HG02870 (cell line): ENCODE measurements at regions not wholly inside any gene's neighbourhood (a gene's known extent, or its start where the extent isn't known, plus 50 kb on each side); places are given as distances from the start of the nearest gene placed in this dataset.
"Not testable (repeated sequence)": the region's sequence is repeated elsewhere in the genome, so short reads cannot be mapped to it uniquely, and the experiment has no call there.

Experiments used
- ATAC-seq: cut with Tn5 transposase; IDR thresholded peaks from one replicate; pipeline ENCODE4 v1.9.1; 2021; ENCODE audit warnings: mild to moderate bottlenecking, moderate library complexity; ENCODE audit not compliant: unreplicated experiment

GRCh38 chr16:5175266-5175665 is 77.7 kb upstream of the EEF2KMT start:
- no peak for ATAC-seq

GRCh38 chr16:5166486-5166885 is 68.9 kb upstream of the EEF2KMT start:
- no peak for ATAC-seq

GRCh38 chr16:5165429-5165828 is 67.8 kb upstream of the EEF2KMT start:
- not testable (repeated sequence) for ATAC-seq

- ATAC-seq = not testable (repeated sequence)
Measured at GRCh38 chr16:5162801-5163200, 65.2 kb upstream of the EEF2KMT start.

GRCh38 chr16:5161888-5162287 is 64.3 kb upstream of the EEF2KMT start:
- not testable (repeated sequence) for ATAC-seq

- ATAC-seq = not testable (repeated sequence)
Measured at GRCh38 chr16:5160010-5160409, 62.4 kb upstream of the EEF2KMT start.

GRCh38 chr16:5159537-5159936 is 61.9 kb upstream of the EEF2KMT start:
- ATAC-seq = not testable (repeated sequence)

- no peak for ATAC-seq
Measured at GRCh38 chr16:5158494-5158893, 60.9 kb upstream of the EEF2KMT start.

GRCh38 chr16:5156486-5156885 is 58.9 kb upstream of the EEF2KMT start:
- not testable (repeated sequence) for ATAC-seq

GRCh38 chr16:5154006-5154405 is 56.4 kb upstream of the EEF2KMT start:
- not testable (repeated sequence) for ATAC-seq

GRCh38 chr16:5151409-5151808 is 53.8 kb upstream of the EEF2KMT start:
- ATAC-seq = not testable (repeated sequence)
